ENCODE measurements at regions not wholly inside any gene's neighbourhood (a gene's known extent, or its start where the extent isn't known, plus 50 kb on each side); places are given as distances from the start of the nearest gene placed in this dataset.
A peak's percentile ranks its signal among the peaks of the same experiment; 100 is the strongest.

GRCh38 chr10:36057731-36058130, 415.6 kb upstream of the FZD8 start:
- no peak for FAIRE-seq
- DNase-seq (ENCODE audit: insufficient read length, low spot score), result no peak
- peak; percentile 76; the same call in 1 of the 2 replicates for TF ChIP-seq POU2F2 (IDR thresholded peaks at IDR 0.05; ENCODE audit: low read depth, low read length)
- TF ChIP-seq POLR2A (IDR thresholded peaks at IDR 0.05; ENCODE audit: low read depth, low read length), result no peak
- TF ChIP-seq SPI1 (IDR thresholded peaks at IDR 0.05; ENCODE audit: low read depth, low read length), result no peak
- no peak for TF ChIP-seq PAX5 (IDR thresholded peaks at IDR 0.05; ENCODE audit: insufficient read depth, low read length, severe bottlenecking)

- no peak for DNase-seq (ENCODE audit: insufficient read length, low spot score)
- no peak for FAIRE-seq
- TF ChIP-seq POU2F2 (IDR thresholded peaks at IDR 0.05; ENCODE audit: low read depth, low read length) (no peak), POLR2A (IDR thresholded peaks at IDR 0.05; ENCODE audit: low read depth, low read length) (no peak), POLR2AphosphoS5 (IDR thresholded peaks at IDR 0.05; ENCODE audit: low read depth, low read length) (no peak), TAF1 (IDR thresholded peaks at IDR 0.05; ENCODE audit: low read depth, low read length) (no peak), SPI1 (IDR thresholded peaks at IDR 0.05; ENCODE audit: low read depth, low read length) (no peak), PAX5 (IDR thresholded peaks at IDR 0.05; ENCODE audit: insufficient read depth, low read length, severe bottlenecking) (no peak)
Observed at GRCh38 chr10:36057180-36057579, 415.1 kb upstream of the FZD8 start.

- TF ChIP-seq POLR2A (IDR thresholded peaks at IDR 0.05; ENCODE audit: low read depth, low read length), result no peak
- TF ChIP-seq POU2F2 (IDR thresholded peaks at IDR 0.05; ENCODE audit: low read depth, low read length), result no peak
- TF ChIP-seq PAX5 (IDR thresholded peaks at IDR 0.05; ENCODE audit: insufficient read depth, low read length, severe bottlenecking), result no peak
- no peak for FAIRE-seq
Observed at GRCh38 chr10:36053775-36054174, 411.7 kb upstream of the FZD8 start.

GRCh38 chr10:36053271-36053670, 411.2 kb upstream of the FZD8 start:
- DNase-seq (ENCODE audit: insufficient read length, low spot score), result no peak
- no peak for FAIRE-seq
- TF ChIP-seq TAF1 (IDR thresholded peaks at IDR 0.05; ENCODE audit: low read depth, low read length), result no peak
- no peak for TF ChIP-seq POLR2A (IDR thresholded peaks at IDR 0.05; ENCODE audit: low read depth, low read length)
- no peak for TF ChIP-seq PAX5 (IDR thresholded peaks at IDR 0.05; ENCODE audit: insufficient read depth, low read length, severe bottlenecking)
- no peak for TF ChIP-seq POU2F2 (IDR thresholded peaks at IDR 0.05; ENCODE audit: low read depth, low read length)
- TF ChIP-seq SPI1 (IDR thresholded peaks at IDR 0.05; ENCODE audit: low read depth, low read length), result no peak
- TF ChIP-seq POLR2AphosphoS5 (IDR thresholded peaks at IDR 0.05; ENCODE audit: low read depth, low read length), result no peak

More at GRCh38 chr10:36053775-36054174, 411.7 kb upstream of the FZD8 start:
- DNase-seq (ENCODE audit: insufficient read length, low spot score), result no peak

- no peak for TF ChIP-seq SPI1 (IDR thresholded peaks at IDR 0.05; ENCODE audit: low read depth, low read length)
- no peak for TF ChIP-seq TAF1 (IDR thresholded peaks at IDR 0.05; ENCODE audit: low read depth, low read length)
- TF ChIP-seq POLR2A (IDR thresholded peaks at IDR 0.05; ENCODE audit: low read depth, low read length), result no peak
- TF ChIP-seq POU2F2 (IDR thresholded peaks at IDR 0.05; ENCODE audit: low read depth, low read length), result no peak
- TF ChIP-seq PAX5 (IDR thresholded peaks at IDR 0.05; ENCODE audit: insufficient read depth, low read length, severe bottlenecking), result no peak
- no peak for TF ChIP-seq POLR2AphosphoS5 (IDR thresholded peaks at IDR 0.05; ENCODE audit: low read depth, low read length)
- FAIRE-seq, result no peak
- DNase-seq (ENCODE audit: insufficient read length, low spot score), result no peak
Observed at GRCh38 chr10:36051500-36051991, 409.4 kb upstream of the FZD8 start.

- no peak for TF ChIP-seq PAX5 (IDR thresholded peaks at IDR 0.05; ENCODE audit: insufficient read depth, low read length, severe bottlenecking)
- TF ChIP-seq TAF1 (IDR thresholded peaks at IDR 0.05; ENCODE audit: low read depth, low read length), result no peak
- FAIRE-seq (no peak), DNase-seq (ENCODE audit: insufficient read length, low spot score) (no peak)
Observed at GRCh38 chr10:36050763-36051499, 408.8 kb upstream of the FZD8 start.

GRCh38 chr10:36048780-36049179, 406.7 kb upstream of the FZD8 start:
- TF ChIP-seq PAX5 (IDR thresholded peaks at IDR 0.05; ENCODE audit: insufficient read depth, low read length, severe bottlenecking) (no peak), SPI1 (IDR thresholded peaks at IDR 0.05; ENCODE audit: low read depth, low read length) (no peak), POLR2A (IDR thresholded peaks at IDR 0.05; ENCODE audit: low read depth, low read length) (no peak), POU2F2 (IDR thresholded peaks at IDR 0.05; ENCODE audit: low read depth, low read length) (no peak), TAF1 (IDR thresholded peaks at IDR 0.05; ENCODE audit: low read depth, low read length) (no peak), POLR2AphosphoS5 (IDR thresholded peaks at IDR 0.05; ENCODE audit: low read depth, low read length) (no peak)
- FAIRE-seq (no peak), DNase-seq (ENCODE audit: insufficient read length, low spot score) (no peak)

GRCh38 chr10:36048236-36048635, 406.1 kb upstream of the FZD8 start:
- DNase-seq (ENCODE audit: insufficient read length, low spot score) (no peak), FAIRE-seq (no peak)
- TF ChIP-seq POU2F2 (IDR thresholded peaks at IDR 0.05; ENCODE audit: low read depth, low read length) (no peak), SPI1 (IDR thresholded peaks at IDR 0.05; ENCODE audit: low read depth, low read length) (no peak), POLR2A (IDR thresholded peaks at IDR 0.05; ENCODE audit: low read depth, low read length) (no peak), POLR2AphosphoS5 (IDR thresholded peaks at IDR 0.05; ENCODE audit: low read depth, low read length) (no peak), PAX5 (IDR thresholded peaks at IDR 0.05; ENCODE audit: insufficient read depth, low read length, severe bottlenecking) (no peak), TAF1 (IDR thresholded peaks at IDR 0.05; ENCODE audit: low read depth, low read length) (no peak)

GRCh38 chr10:36042135-36042534, 400.0 kb upstream of the FZD8 start:
- TF ChIP-seq SPI1 (IDR thresholded peaks at IDR 0.05; ENCODE audit: low read depth, low read length), result no peak
- no peak for TF ChIP-seq POLR2A (IDR thresholded peaks at IDR 0.05; ENCODE audit: low read depth, low read length)
- no peak for TF ChIP-seq TAF1 (IDR thresholded peaks at IDR 0.05; ENCODE audit: low read depth, low read length)
- TF ChIP-seq PAX5 (IDR thresholded peaks at IDR 0.05; ENCODE audit: insufficient read depth, low read length, severe bottlenecking), result no peak
- no peak for TF ChIP-seq POU2F2 (IDR thresholded peaks at IDR 0.05; ENCODE audit: low read depth, low read length)
- TF ChIP-seq POLR2AphosphoS5 (IDR thresholded peaks at IDR 0.05; ENCODE audit: low read depth, low read length), result no peak
- DNase-seq (ENCODE audit: insufficient read length, low spot score), result no peak
- no peak for FAIRE-seq

Data from GM12891 (cell line).